SJCRH30 (cell line): ENCODE measurements at regions not wholly inside any gene's neighbourhood (a gene's known extent, or its start where the extent isn't known, plus 50 kb on each side); places are given as distances from the start of the nearest gene placed in this dataset.
"Not testable (repeated sequence)": the region's sequence is repeated elsewhere in the genome, so short reads cannot be mapped to it uniquely, and the experiment has no call there.

ENCODE experiments used
- DNase-seq, 2 experiments: peaks; one replicate each; pipeline ENCODE4 v3.0.0-alpha.2; 2015 to 2020
- H3K27ac ChIP-seq: fragments of 250-450 bp; sonication (Bioruptor Pico); 2 replicates; pipeline ENCODE4 v1.5.1; 2020; ENCODE audit warnings: mild to moderate bottlenecking, moderate library complexity
- H3K27me3 ChIP-seq: fragments of 250-450 bp; sonication (Bioruptor Pico); 2 replicates; pipeline ENCODE4 v1.5.1; 2020; ENCODE audit warnings: mild to moderate bottlenecking, moderate library complexity
- H3K36me3 ChIP-seq: fragments of 250-450 bp; sonication (Bioruptor Pico); 2 replicates; pipeline ENCODE4 v1.5.1; 2020; ENCODE audit warnings: mild to moderate bottlenecking, moderate library complexity
- H3K4me1 ChIP-seq: fragments of 250-450 bp; sonication (Bioruptor Pico); 2 replicates; pipeline ENCODE4 v1.5.1; 2020; ENCODE audit warnings: mild to moderate bottlenecking, moderate library complexity
- H3K4me3 ChIP-seq: fragments of 250-450 bp; sonication (Bioruptor Pico); 2 replicates; pipeline ENCODE4 v1.5.1; 2020; ENCODE audit warnings: mild to moderate bottlenecking, moderate library complexity
- H3K9me3 ChIP-seq: fragments of 250-450 bp; sonication (Bioruptor Pico); replicated peaks from 2 replicates; pipeline ENCODE4 v1.5.1; 2020; ENCODE audit warnings: mild to moderate bottlenecking, moderate library complexity

GRCh38 chr21:6428498-6429092, 4092.8 kb upstream of the TPTE start:
- not testable (repeated sequence) for H3K9me3 ChIP-seq, H3K4me1 ChIP-seq, H3K27ac ChIP-seq, H3K27me3 ChIP-seq, DNase-seq, H3K4me3 ChIP-seq, H3K36me3 ChIP-seq

DNA sequence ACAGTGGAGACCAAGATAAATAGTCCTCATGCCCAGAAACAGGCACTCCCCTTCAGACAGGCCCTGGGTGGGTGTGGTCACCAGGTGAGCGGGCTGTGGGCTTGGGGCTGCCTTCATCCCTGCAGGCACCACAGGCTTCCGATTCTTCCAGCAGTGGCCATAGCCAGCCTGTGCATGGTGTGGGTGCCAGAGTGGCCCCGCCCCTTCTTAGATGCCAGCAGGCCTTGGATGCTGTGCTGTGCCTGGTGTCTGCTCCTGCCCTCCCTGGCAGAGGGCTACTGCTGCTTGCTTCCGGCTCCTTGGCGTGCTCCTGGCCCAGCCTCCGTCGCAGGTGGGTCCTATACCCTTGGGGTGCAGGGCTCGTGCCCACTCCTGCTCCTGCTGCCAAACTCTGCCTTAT, 4091.5 kb upstream of the TPTE start:
- not testable (repeated sequence) for DNase-seq, H3K27me3 ChIP-seq, H3K36me3 ChIP-seq, H3K9me3 ChIP-seq, H3K4me3 ChIP-seq, H3K4me1 ChIP-seq, H3K27ac ChIP-seq

DNA sequence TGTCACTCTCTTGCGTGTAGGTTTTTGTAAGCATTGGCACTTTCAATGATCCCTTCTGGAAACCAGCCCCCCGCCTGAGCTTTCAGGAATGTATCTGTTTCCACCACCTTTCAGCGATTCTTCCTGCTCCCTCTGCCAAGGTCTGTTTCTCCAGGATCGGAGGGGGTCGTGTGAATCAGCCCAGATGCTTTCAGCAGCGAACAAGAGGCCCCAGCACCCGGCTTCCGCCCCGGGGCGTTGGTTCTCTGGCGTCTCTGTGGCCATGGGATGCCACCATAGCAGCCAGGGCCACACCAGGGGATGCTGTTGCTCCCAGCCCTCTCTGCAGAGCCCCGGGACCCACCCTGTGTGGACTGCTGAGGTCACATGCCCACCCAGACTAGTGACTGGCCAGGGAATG, 4088.2 kb upstream of the TPTE start:
- not testable (repeated sequence) for H3K36me3 ChIP-seq, H3K4me3 ChIP-seq, H3K9me3 ChIP-seq, H3K4me1 ChIP-seq, H3K27me3 ChIP-seq, H3K27ac ChIP-seq, DNase-seq

DNA sequence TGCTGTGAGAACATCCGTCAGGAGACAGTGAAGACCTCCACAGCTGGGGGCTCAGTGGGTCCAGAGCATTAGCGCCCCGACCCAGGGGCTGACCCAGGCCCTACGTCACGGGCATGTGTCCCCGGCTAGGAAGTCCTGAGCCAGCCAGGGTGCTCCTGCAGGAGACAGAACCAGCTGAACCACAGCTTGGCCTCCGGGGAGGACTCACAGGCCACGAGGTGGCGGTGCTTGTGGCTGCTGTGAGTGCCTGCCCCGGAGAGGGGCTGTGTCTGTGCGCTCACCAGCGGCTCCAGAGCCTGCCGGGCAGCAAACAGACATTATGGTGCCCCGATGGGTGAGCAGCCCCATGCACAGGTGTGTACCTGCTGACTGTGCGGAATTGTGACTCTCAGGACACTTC, 4085.2 kb upstream of the TPTE start:
- H3K4me1 ChIP-seq, H3K9me3 ChIP-seq, H3K27ac ChIP-seq, H3K4me3 ChIP-seq, H3K27me3 ChIP-seq, DNase-seq, H3K36me3 ChIP-seq: not testable (repeated sequence)

DNA sequence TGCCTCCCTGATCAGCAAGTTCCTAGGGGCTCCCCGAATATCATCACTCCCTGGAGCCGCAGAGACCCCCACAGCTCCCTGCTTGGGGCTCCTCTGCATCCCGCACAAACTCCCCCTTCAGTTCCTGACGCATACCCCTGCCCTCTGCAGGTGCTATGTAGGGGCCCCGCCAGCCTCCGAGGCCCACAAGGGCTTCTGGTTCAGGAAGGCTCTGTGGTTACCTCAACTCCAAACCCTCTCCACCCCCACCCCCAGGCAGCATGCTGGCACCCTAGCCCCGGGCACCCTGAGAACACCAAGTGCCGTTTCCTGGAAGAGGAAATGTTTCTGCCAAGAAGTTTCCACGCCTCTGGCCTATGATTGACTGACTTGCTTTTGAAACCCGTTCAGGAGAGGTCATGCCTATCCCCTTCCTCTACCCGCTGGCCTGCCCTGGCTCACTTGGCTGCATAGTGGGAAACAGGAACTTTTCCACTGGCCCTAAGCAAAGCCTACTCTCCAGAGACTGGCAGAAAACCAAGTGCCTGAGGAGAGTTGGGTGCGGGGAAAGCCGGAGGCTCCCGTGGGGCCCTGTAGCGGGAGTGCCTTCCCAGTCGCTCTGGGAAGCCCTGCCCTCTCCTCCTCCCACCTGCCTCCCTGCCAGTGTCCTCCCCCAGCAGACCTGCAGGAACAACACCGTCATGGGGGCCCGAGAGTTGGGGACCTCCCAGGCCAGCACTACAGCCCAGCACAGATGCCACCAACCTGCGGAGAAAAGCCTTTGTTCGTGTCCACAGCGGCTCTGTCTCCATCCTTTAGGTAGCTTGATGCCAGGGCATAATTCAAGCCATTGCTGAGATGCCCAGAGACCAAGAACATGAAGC, 4084.2 kb upstream of the TPTE start:
- H3K4me1 ChIP-seq, H3K4me3 ChIP-seq, H3K27ac ChIP-seq, H3K27me3 ChIP-seq, H3K9me3 ChIP-seq, H3K36me3 ChIP-seq, DNase-seq: not testable (repeated sequence)

- DNase-seq = not testable (repeated sequence)
These were observed 4083.6 kb upstream of the TPTE start for GRCh38 chr21:6437834-6438187.

GRCh38 chr21:6439058-6439457, 4082.3 kb upstream of the TPTE start:
- not testable (repeated sequence) for H3K27me3 ChIP-seq, H3K27ac ChIP-seq, H3K36me3 ChIP-seq, H3K4me1 ChIP-seq, DNase-seq, H3K9me3 ChIP-seq, H3K4me3 ChIP-seq

More at GRCh38 chr21:6437834-6438187, 4083.6 kb upstream of the TPTE start:
- H3K36me3 ChIP-seq, H3K27ac ChIP-seq, H3K9me3 ChIP-seq, H3K27me3 ChIP-seq, H3K4me3 ChIP-seq, H3K4me1 ChIP-seq: not testable (repeated sequence)

GRCh38 chr21:6454648-6455340, 4066.6 kb upstream of the TPTE start:
- H3K4me3 ChIP-seq, H3K4me1 ChIP-seq, H3K9me3 ChIP-seq, H3K36me3 ChIP-seq, H3K27ac ChIP-seq, DNase-seq, H3K27me3 ChIP-seq: not testable (repeated sequence)

- not testable (repeated sequence) for H3K27ac ChIP-seq, H3K9me3 ChIP-seq, H3K36me3 ChIP-seq, DNase-seq, H3K4me3 ChIP-seq, H3K4me1 ChIP-seq, H3K27me3 ChIP-seq
These were observed 4065.2 kb upstream of the TPTE start for GRCh38 chr21:6456011-6456661.

DNA sequence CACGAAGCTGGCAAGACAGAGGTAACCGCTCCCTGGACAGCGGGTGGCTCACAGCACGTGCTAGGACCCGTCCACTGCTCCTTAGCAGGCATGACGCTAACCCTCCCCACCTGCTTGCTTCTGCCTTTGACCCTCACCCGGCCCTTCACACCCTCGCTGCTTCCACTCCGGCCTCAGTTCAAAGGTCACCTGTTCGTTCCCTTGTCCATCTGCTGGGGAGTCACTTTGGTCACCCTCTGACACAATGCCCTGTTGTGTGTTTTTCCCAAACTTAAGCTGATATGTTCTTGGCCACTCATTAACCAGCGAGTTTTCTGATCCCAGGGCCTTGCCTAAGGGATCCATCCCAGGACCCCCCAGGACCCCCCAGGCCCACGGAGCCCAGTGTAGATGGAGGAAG, 4061.6 kb upstream of the TPTE start:
- H3K36me3 ChIP-seq, H3K27me3 ChIP-seq, H3K27ac ChIP-seq, H3K4me1 ChIP-seq, DNase-seq, H3K4me3 ChIP-seq, H3K9me3 ChIP-seq: not testable (repeated sequence)

- DNase-seq, H3K4me3 ChIP-seq, H3K36me3 ChIP-seq, H3K27ac ChIP-seq, H3K9me3 ChIP-seq, H3K4me1 ChIP-seq, H3K27me3 ChIP-seq: not testable (repeated sequence)
These were observed 4060.0 kb upstream of the TPTE start for GRCh38 chr21:6461358-6461757.

GRCh38 chr21:6464419-6464818, 4057.0 kb upstream of the TPTE start:
- H3K4me3 ChIP-seq, H3K27me3 ChIP-seq, H3K27ac ChIP-seq, DNase-seq, H3K4me1 ChIP-seq, H3K36me3 ChIP-seq, H3K9me3 ChIP-seq: not testable (repeated sequence)

DNA sequence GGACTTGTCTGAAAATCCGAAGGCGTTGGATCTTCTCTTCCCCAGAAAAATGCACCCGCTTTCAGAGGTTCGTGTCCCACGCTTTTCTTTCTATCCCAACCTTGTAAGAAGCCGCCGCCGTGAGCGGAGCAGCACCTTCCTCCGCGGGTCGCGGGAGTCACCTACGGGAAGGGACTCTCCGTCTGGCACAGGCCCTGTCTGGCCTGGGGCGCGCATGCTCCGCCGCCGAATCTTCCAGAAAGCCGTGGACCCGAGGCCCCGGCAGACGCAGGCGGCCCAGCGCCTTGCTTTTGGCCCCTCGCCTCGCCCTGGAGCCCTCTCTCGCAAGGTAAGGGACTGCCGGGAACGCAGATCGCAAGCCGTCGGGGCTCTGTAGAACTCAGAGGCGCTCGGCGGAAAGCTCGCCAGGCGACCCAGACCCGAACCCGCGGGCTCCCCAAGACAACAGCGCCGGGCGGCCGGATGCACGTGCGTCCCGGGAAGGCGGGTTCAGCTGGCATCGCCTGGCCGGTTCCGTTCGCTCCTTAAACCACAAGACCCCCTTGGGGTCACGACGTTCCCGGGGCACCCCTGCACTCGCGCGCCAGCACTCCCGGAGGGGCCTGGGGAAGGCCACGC, 4055.2 kb upstream of the TPTE start:
- H3K27ac ChIP-seq, DNase-seq, H3K9me3 ChIP-seq, H3K27me3 ChIP-seq, H3K36me3 ChIP-seq, H3K4me3 ChIP-seq, H3K4me1 ChIP-seq: not testable (repeated sequence)

- H3K4me1 ChIP-seq, H3K27me3 ChIP-seq, H3K27ac ChIP-seq, H3K9me3 ChIP-seq, H3K4me3 ChIP-seq, DNase-seq, H3K36me3 ChIP-seq: not testable (repeated sequence)
These were observed 4054.7 kb upstream of the TPTE start for GRCh38 chr21:6466707-6467106.

DNA sequence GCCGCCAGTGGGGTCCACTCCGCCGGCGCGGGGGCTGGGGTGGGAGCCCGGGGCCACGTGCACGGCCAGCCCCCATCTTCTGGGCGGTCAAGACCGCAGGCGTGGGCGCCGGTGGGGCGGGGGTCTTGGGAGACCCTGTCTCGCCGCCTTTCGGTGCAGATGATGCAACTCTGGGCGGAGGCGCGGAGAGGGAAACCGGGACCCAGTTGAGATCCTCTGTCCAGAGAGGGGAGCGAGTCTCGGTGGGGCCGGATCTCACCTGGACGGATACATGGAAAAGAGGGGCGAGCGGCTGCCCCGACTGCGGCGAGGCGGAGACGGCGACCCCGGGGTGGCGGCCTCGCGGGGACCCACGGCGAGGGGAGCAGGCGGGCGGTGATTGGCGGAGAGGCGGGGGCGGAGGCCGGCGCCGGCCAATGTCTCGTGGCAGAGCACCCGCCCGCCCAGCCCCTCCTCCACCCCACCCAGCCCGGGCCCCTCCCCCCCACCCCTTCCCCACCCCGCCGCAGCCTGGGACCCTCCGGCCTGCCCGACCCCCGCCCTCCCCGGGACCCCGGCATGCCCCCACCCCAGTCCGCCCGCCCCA, 4054.1 kb upstream of the TPTE start:
- H3K27ac ChIP-seq, H3K36me3 ChIP-seq, DNase-seq, H3K27me3 ChIP-seq, H3K4me3 ChIP-seq, H3K9me3 ChIP-seq, H3K4me1 ChIP-seq: not testable (repeated sequence)
